ENCODE measurements at regions not wholly inside any gene's neighbourhood (a gene's known extent, or its start where the extent isn't known, plus 50 kb on each side); places are given as distances from the start of the nearest gene placed in this dataset.
A peak's percentile ranks its signal among the peaks of the same experiment; 100 is the strongest.

GRCh38 chr6:22468256-22468965, 101.0 kb upstream of the HDGFL1 start:
- DNase-seq, result no peak

- DNase-seq, result peak in 1 of 3 donors; percentile 26
These were observed 98.8 kb upstream of the HDGFL1 start for GRCh38 chr6:22470454-22471131.

- no peak for DNase-seq
These were observed 98.2 kb upstream of the HDGFL1 start for GRCh38 chr6:22471132-22471690.

GRCh38 chr6:22471746-22472145, 97.6 kb upstream of the HDGFL1 start:
- no peak for DNase-seq

- no peak for DNase-seq
These were observed 95.2 kb upstream of the HDGFL1 start for GRCh38 chr6:22473991-22474682.

- no peak for DNase-seq
These were observed 92.5 kb upstream of the HDGFL1 start for GRCh38 chr6:22476811-22477390.

- DNase-seq, result no peak
These were observed 72.1 kb upstream of the HDGFL1 start for GRCh38 chr6:22497276-22497675.

GRCh38 chr6:22499815-22500214, 69.6 kb upstream of the HDGFL1 start:
- no peak for DNase-seq

GRCh38 chr6:22506496-22506895, 62.9 kb upstream of the HDGFL1 start:
- no peak for DNase-seq

GRCh38 chr6:22512686-22513427, 56.5 kb upstream of the HDGFL1 start:
- no peak for DNase-seq

- DNase-seq, result peak in 1 of 3 donors; percentile 4
These were observed 55.7 kb upstream of the HDGFL1 start for GRCh38 chr6:22513667-22514066.

- no peak for DNase-seq
These were observed 50.1 kb upstream of the HDGFL1 start for GRCh38 chr6:22519237-22519636.

All from suppressor macrophage treated with lipopolysaccharide for 1 hour (primary cell).